ENCODE measurements at regions not wholly inside any gene's neighbourhood (a gene's known extent, or its start where the extent isn't known, plus 50 kb on each side); places are given as distances from the start of the nearest gene placed in this dataset.

- H3K4me1 ChIP-seq (ENCODE audit: control insufficient read depth in 2 of 2, insufficient read depth in 2 of 2, low read length in 2 of 2): no peaks in the 10 kb centered on the region
- H3K36me3 ChIP-seq (ENCODE audit: control insufficient read depth in 2 of 2, insufficient read depth in 2 of 2, low read length in 2 of 2): no peaks in the 10 kb centered on the region
- no peak overlapping the region for H3K4me3 ChIP-seq (ENCODE audit: low read length in 2 of 2)
- no peak overlapping the region for H3K27ac ChIP-seq (ENCODE audit: low read depth in 2 of 2, low read length in 2 of 2)
- no peaks in the 10 kb centered on the region for H3K9me3 ChIP-seq (ENCODE audit: control insufficient read depth in 2 of 2, low read length in 2 of 2)
- no peak overlapping the region for H3K9ac ChIP-seq (ENCODE audit: low read depth in 1 of 2, low read length in 2 of 2)
- no peaks in the 10 kb centered on the region for H3K27me3 ChIP-seq (ENCODE audit: control insufficient read depth in 2 of 2, insufficient read depth in 2 of 2, low read length in 2 of 2)
Measured at GRCh38 chr6:53744321-53744720, 50.5 kb upstream of the LRRC1 start.

GRCh38 chr6:53741034-53741823 is 53.6 kb upstream of the LRRC1 start:
- Histone ChIP-seq H3K4me1 (ENCODE audit: control insufficient read depth in 2 of 2, insufficient read depth in 2 of 2, low read length in 2 of 2) (peaks cover 0 to 4% of the 10 kb centered on the region in 2 donors), H3K27me3 (ENCODE audit: control insufficient read depth in 2 of 2, insufficient read depth in 2 of 2, low read length in 2 of 2) (no peaks in the 10 kb centered on the region), H3K27ac (ENCODE audit: low read depth in 2 of 2, low read length in 2 of 2) (no peak overlapping the region), H3K4me3 (ENCODE audit: low read length in 2 of 2) (no peak overlapping the region), H3K9ac (ENCODE audit: low read depth in 1 of 2, low read length in 2 of 2) (no peak overlapping the region), H3K9me3 (ENCODE audit: control insufficient read depth in 2 of 2, low read length in 2 of 2) (no peaks in the 10 kb centered on the region), H3K36me3 (ENCODE audit: control insufficient read depth in 2 of 2, insufficient read depth in 2 of 2, low read length in 2 of 2) (no peaks in the 10 kb centered on the region)

GRCh38 chr6:53737746-53738145 is 57.1 kb upstream of the LRRC1 start:
- Histone ChIP-seq H3K36me3 (ENCODE audit: control insufficient read depth in 2 of 2, insufficient read depth in 2 of 2, low read length in 2 of 2) (no peaks in the 10 kb centered on the region), H3K9me3 (ENCODE audit: control insufficient read depth in 2 of 2, low read length in 2 of 2) (no peaks in the 10 kb centered on the region), H3K9ac (ENCODE audit: low read depth in 1 of 2, low read length in 2 of 2) (no peak overlapping the region), H3K4me1 (ENCODE audit: control insufficient read depth in 2 of 2, insufficient read depth in 2 of 2, low read length in 2 of 2) (peaks cover 0 to 11% of the 10 kb centered on the region in 2 donors), H3K27ac (ENCODE audit: low read depth in 2 of 2, low read length in 2 of 2) (peak overlapping the region in 1 of 2 donors; percentile 48), H3K27me3 (ENCODE audit: control insufficient read depth in 2 of 2, insufficient read depth in 2 of 2, low read length in 2 of 2) (no peaks in the 10 kb centered on the region), H3K4me3 (ENCODE audit: low read length in 2 of 2) (no peak overlapping the region)

- peaks cover 0 to 11% of the 10 kb centered on the region in 2 donors for H3K4me1 ChIP-seq (ENCODE audit: control insufficient read depth in 2 of 2, insufficient read depth in 2 of 2, low read length in 2 of 2)
- no peak overlapping the region for H3K9ac ChIP-seq (ENCODE audit: low read depth in 1 of 2, low read length in 2 of 2)
- H3K27me3 ChIP-seq (ENCODE audit: control insufficient read depth in 2 of 2, insufficient read depth in 2 of 2, low read length in 2 of 2): no peaks in the 10 kb centered on the region
- H3K4me3 ChIP-seq (ENCODE audit: low read length in 2 of 2): no peak overlapping the region
- no peak overlapping the region for H3K27ac ChIP-seq (ENCODE audit: low read depth in 2 of 2, low read length in 2 of 2)
- H3K9me3 ChIP-seq (ENCODE audit: control insufficient read depth in 2 of 2, low read length in 2 of 2): no peaks in the 10 kb centered on the region
- H3K36me3 ChIP-seq (ENCODE audit: control insufficient read depth in 2 of 2, insufficient read depth in 2 of 2, low read length in 2 of 2): no peaks in the 10 kb centered on the region
Measured at GRCh38 chr6:53735896-53736295, 58.9 kb upstream of the LRRC1 start.

GRCh38 chr6:53734473-53735299 is 60.1 kb upstream of the LRRC1 start:
- peak overlapping the region; percentile 17 for H3K4me3 ChIP-seq (ENCODE audit: low read length in 2 of 2)
- H3K9me3 ChIP-seq (ENCODE audit: control insufficient read depth in 2 of 2, low read length in 2 of 2): no peaks in the 10 kb centered on the region
- H3K27ac ChIP-seq (ENCODE audit: low read depth in 2 of 2, low read length in 2 of 2): peak overlapping the region; percentile 43 to 63
- no peak overlapping the region for H3K9ac ChIP-seq (ENCODE audit: low read depth in 1 of 2, low read length in 2 of 2)
- peaks cover 0 to 11% of the 10 kb centered on the region in 2 donors for H3K4me1 ChIP-seq (ENCODE audit: control insufficient read depth in 2 of 2, insufficient read depth in 2 of 2, low read length in 2 of 2)
- no peaks in the 10 kb centered on the region for H3K27me3 ChIP-seq (ENCODE audit: control insufficient read depth in 2 of 2, insufficient read depth in 2 of 2, low read length in 2 of 2)
- H3K36me3 ChIP-seq (ENCODE audit: control insufficient read depth in 2 of 2, insufficient read depth in 2 of 2, low read length in 2 of 2): no peaks in the 10 kb centered on the region

GRCh38 chr6:53731866-53732636 is 62.8 kb upstream of the LRRC1 start:
- no peak overlapping the region for H3K9ac ChIP-seq (ENCODE audit: low read depth in 1 of 2, low read length in 2 of 2)
- H3K27ac ChIP-seq (ENCODE audit: low read depth in 2 of 2, low read length in 2 of 2): no peak overlapping the region
- H3K36me3 ChIP-seq (ENCODE audit: control insufficient read depth in 2 of 2, insufficient read depth in 2 of 2, low read length in 2 of 2): no peaks in the 10 kb centered on the region
- H3K27me3 ChIP-seq (ENCODE audit: control insufficient read depth in 2 of 2, insufficient read depth in 2 of 2, low read length in 2 of 2): no peaks in the 10 kb centered on the region
- no peaks in the 10 kb centered on the region for H3K9me3 ChIP-seq (ENCODE audit: control insufficient read depth in 2 of 2, low read length in 2 of 2)
- peaks cover 4 to 7% of the 10 kb centered on the region in 2 donors for H3K4me1 ChIP-seq (ENCODE audit: control insufficient read depth in 2 of 2, insufficient read depth in 2 of 2, low read length in 2 of 2)
- H3K4me3 ChIP-seq (ENCODE audit: low read length in 2 of 2): no peak overlapping the region

- Histone ChIP-seq H3K9ac (ENCODE audit: low read depth in 1 of 2, low read length in 2 of 2) (no peak overlapping the region), H3K27ac (ENCODE audit: low read depth in 2 of 2, low read length in 2 of 2) (no peak overlapping the region), H3K4me1 (ENCODE audit: control insufficient read depth in 2 of 2, insufficient read depth in 2 of 2, low read length in 2 of 2) (peaks cover 4 to 6% of the 10 kb centered on the region in 2 donors)
Measured at GRCh38 chr6:53730767-53731166, 64.0 kb upstream of the LRRC1 start.

GRCh38 chr6:53728570-53729194 is 63.1 kb upstream of the KLHL31 start:
- peaks cover 0 to 2% of the 10 kb centered on the region in 2 donors for H3K27me3 ChIP-seq (ENCODE audit: control insufficient read depth in 2 of 2, insufficient read depth in 2 of 2, low read length in 2 of 2)
- H3K9ac ChIP-seq (ENCODE audit: low read depth in 1 of 2, low read length in 2 of 2): no peak overlapping the region
- no peaks in the 10 kb centered on the region for H3K36me3 ChIP-seq (ENCODE audit: control insufficient read depth in 2 of 2, insufficient read depth in 2 of 2, low read length in 2 of 2)
- no peaks in the 10 kb centered on the region for H3K9me3 ChIP-seq (ENCODE audit: control insufficient read depth in 2 of 2, low read length in 2 of 2)
- peaks cover 0 to 4% of the 10 kb centered on the region in 2 donors for H3K4me1 ChIP-seq (ENCODE audit: control insufficient read depth in 2 of 2, insufficient read depth in 2 of 2, low read length in 2 of 2)
- H3K27ac ChIP-seq (ENCODE audit: low read depth in 2 of 2, low read length in 2 of 2): no peak overlapping the region
- peak overlapping the region in 1 of 2 donors; percentile 47 for H3K4me3 ChIP-seq (ENCODE audit: low read length in 2 of 2)

More at GRCh38 chr6:53730767-53731166, 64.0 kb upstream of the LRRC1 start:
- Histone ChIP-seq H3K9me3 (ENCODE audit: control insufficient read depth in 2 of 2, low read length in 2 of 2) (no peaks in the 10 kb centered on the region), H3K4me3 (ENCODE audit: low read length in 2 of 2) (no peak overlapping the region), H3K36me3 (ENCODE audit: control insufficient read depth in 2 of 2, insufficient read depth in 2 of 2, low read length in 2 of 2) (no peaks in the 10 kb centered on the region), H3K27me3 (ENCODE audit: control insufficient read depth in 2 of 2, insufficient read depth in 2 of 2, low read length in 2 of 2) (peaks cover 0 to 2% of the 10 kb centered on the region in 2 donors)

- peaks cover 0 to 4% of the 10 kb centered on the region in 2 donors for H3K4me1 ChIP-seq (ENCODE audit: control insufficient read depth in 2 of 2, insufficient read depth in 2 of 2, low read length in 2 of 2)
- no peak overlapping the region for H3K9ac ChIP-seq (ENCODE audit: low read depth in 1 of 2, low read length in 2 of 2)
- no peaks in the 10 kb centered on the region for H3K9me3 ChIP-seq (ENCODE audit: control insufficient read depth in 2 of 2, low read length in 2 of 2)
- no peaks in the 10 kb centered on the region for H3K36me3 ChIP-seq (ENCODE audit: control insufficient read depth in 2 of 2, insufficient read depth in 2 of 2, low read length in 2 of 2)
- H3K4me3 ChIP-seq (ENCODE audit: low read length in 2 of 2): no peak overlapping the region
- H3K27ac ChIP-seq (ENCODE audit: low read depth in 2 of 2, low read length in 2 of 2): no peak overlapping the region
- peaks cover 0 to 2% of the 10 kb centered on the region in 2 donors for H3K27me3 ChIP-seq (ENCODE audit: control insufficient read depth in 2 of 2, insufficient read depth in 2 of 2, low read length in 2 of 2)
Measured at GRCh38 chr6:53727748-53728147, 62.2 kb upstream of the KLHL31 start.

Data from mucosa of rectum (tissue), 2 donors.